ENCODE measurements at regions not wholly inside any gene's neighbourhood (a gene's known extent, or its start where the extent isn't known, plus 50 kb on each side); places are given as distances from the start of the nearest gene placed in this dataset.

DNA sequence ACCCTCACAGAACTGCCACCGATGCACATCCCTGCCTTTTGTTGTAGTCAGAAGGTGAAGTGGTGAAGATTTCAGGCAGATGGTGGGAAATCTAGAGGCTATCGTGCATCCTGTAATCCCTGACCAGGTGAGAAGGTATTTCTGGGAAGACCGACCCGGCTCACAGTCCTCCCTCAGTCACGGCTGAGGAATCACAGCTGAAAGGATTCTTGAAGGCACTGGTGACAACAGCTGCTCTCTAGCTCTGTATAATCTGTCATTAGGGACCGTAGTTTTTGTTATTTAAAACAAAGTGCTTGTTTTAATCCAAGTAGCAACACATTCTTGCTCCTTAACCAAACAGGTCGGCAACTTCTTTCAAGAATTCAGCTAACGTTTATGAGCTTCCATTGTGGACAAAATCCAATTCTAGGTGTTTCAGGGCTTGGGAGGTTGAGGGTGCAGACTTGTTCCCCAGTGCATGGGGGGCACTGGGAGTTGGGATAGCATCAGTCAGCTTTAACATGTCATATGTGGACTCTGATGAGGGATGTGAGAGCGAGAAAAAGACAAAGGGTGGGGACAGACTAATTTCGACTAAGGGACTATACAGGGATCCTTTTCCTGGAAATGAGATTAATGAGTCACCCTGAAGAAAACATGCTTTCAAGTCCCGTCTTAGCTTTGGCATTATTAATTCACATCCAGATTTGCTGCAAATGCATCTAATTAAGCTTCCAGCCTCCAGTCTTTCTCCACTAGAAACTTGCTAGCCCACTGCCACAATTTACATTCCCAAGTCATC lies 141.0 kb upstream of the RASGRP1 start:
- H3K27ac ChIP-seq (ENCODE audit: insufficient read depth, low read depth, low read length) = no peak overlapping the region
- intact Hi-C loops (cut with micrococcal nuclease) (loop anchor here (5.0 to 10.0 kb wide), 3 partner anchors 769 to 1052 kb away; no protein-coding TSS in a partner anchor), dilution Hi-C loops (cut with MboI; ENCODE audit: extremely low pct_ligation_motif_present, low sequenced_read_pairs) (no loop called here)
- H3K4me3 ChIP-seq (replicated peaks in 1 of 3; ENCODE audit: insufficient read depth in 1 of 3, low read depth in 1 of 3, low read length in 3 of 3) = no peak overlapping the region
- POLR2A ChIA-PET = no interaction called here
- no peak overlapping the region for H3K9ac ChIP-seq (replicated peaks; ENCODE audit: extremely low read depth, insufficient read depth, low read length)
- H4K20me1 ChIP-seq (replicated peaks; ENCODE audit: control insufficient read depth, extremely low read depth, insufficient read depth, low read length) = no peaks in the 10 kb centered on the region
- BruUV-seq (replicated peaks) = no TSS peak
- FAIRE-seq (no peak), DNase-seq (ENCODE audit: low read depth, low spot score) (no peak)
- H3K4me2 ChIP-seq (ENCODE audit: insufficient read depth, low read length) = no peak overlapping the region
- H3K9me3 ChIP-seq (replicated peaks; ENCODE audit: control insufficient read depth, insufficient read depth, low read length) = no peaks in the 10 kb centered on the region
- no peaks in the 10 kb centered on the region for H3K79me2 ChIP-seq (ENCODE audit: control insufficient read depth, insufficient read depth, low read length)
- no peaks in the 10 kb centered on the region for H3K9me1 ChIP-seq (replicated peaks; ENCODE audit: control insufficient read depth, extremely low read depth, insufficient read depth, low read length)
- H3K4me1 ChIP-seq (ENCODE audit: control insufficient read depth, extremely low read depth, insufficient read depth, low read length) = peaks cover 10% of the 10 kb centered on the region
- no peak overlapping the region for H2AFZ ChIP-seq (ENCODE audit: low read depth, low read length)
- CTCF ChIA-PET = interaction anchor here (2.7 to 3.4 kb wide), 3 partner anchors 286 to 1052 kb away, joined by 24 to 63 read pairs (median 30); partner anchors contain the start of gene THBS1
- peak; percentile 22 for TF ChIP-seq FOS (IDR thresholded peaks at IDR 0.05; ENCODE audit: borderline replicate concordance, insufficient read depth, low read length)
- no peak for TF ChIP-seq JUN (IDR thresholded peaks at IDR 0.05; ENCODE audit: borderline replicate concordance, insufficient read depth, insufficient read length, low read depth)
- TF ChIP-seq, protein P1, sequence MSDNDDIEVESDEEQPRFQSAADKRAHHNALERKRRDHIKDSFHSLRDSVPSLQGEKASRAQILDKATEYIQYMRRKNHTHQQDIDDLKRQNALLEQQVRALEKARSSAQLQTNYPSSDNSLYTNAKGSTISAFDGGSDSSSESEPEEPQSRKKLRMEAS (IDR thresholded peaks at IDR 0.05; ENCODE audit: insufficient read depth, insufficient read length) = no peak
- no peak for TF ChIP-seq GATA2 (IDR thresholded peaks at IDR 0.05; ENCODE audit: insufficient read depth, insufficient read length, low read depth, low read length)
- TF ChIP-seq MYC (IDR thresholded peaks at IDR 0.05; ENCODE audit: low read depth, low read length) = no peak
- no peaks in the 10 kb centered on the region for H3K36me3 ChIP-seq (ENCODE audit: control insufficient read depth in 2 of 2, extremely low read depth in 1 of 2, insufficient read depth in 2 of 2, low read length in 2 of 2)
- no peaks in the 10 kb centered on the region for H3K27me3 ChIP-seq (ENCODE audit: control insufficient read depth in 2 of 2, insufficient read depth in 2 of 2, low read length in 2 of 2)

DNA sequence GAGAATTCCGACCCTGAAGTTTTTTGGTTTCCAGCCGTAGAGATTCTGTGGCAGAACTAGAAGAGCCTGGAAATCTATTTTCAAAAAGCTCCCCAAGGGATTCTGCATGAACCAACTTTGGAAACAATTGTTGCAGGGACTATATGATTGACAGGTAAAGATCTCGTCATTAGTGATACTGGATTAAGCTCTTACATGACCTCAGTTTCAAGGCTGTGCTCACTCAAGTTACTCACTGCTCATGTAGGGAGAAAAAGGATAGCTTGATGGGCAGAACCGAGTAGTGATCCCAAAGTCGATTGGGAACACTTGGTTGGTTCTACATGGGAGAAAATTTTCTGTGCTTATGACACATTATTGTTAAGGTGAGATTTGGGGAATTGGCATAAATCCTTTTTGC lies 142.3 kb upstream of the RASGRP1 start:
- Histone ChIP-seq H3K4me1 (ENCODE audit: control insufficient read depth, extremely low read depth, insufficient read depth, low read length) (peaks cover 10% of the 10 kb centered on the region), H3K79me2 (ENCODE audit: control insufficient read depth, insufficient read depth, low read length) (no peaks in the 10 kb centered on the region), H3K36me3 (ENCODE audit: control insufficient read depth in 2 of 2, extremely low read depth in 1 of 2, insufficient read depth in 2 of 2, low read length in 2 of 2) (no peaks in the 10 kb centered on the region), H4K20me1 (replicated peaks; ENCODE audit: control insufficient read depth, extremely low read depth, insufficient read depth, low read length) (no peaks in the 10 kb centered on the region), H3K9ac (replicated peaks; ENCODE audit: extremely low read depth, insufficient read depth, low read length) (no peak overlapping the region), H3K27me3 (ENCODE audit: control insufficient read depth in 2 of 2, insufficient read depth in 2 of 2, low read length in 2 of 2) (no peaks in the 10 kb centered on the region), H3K27ac (ENCODE audit: insufficient read depth, low read depth, low read length) (no peak overlapping the region), H2AFZ (ENCODE audit: low read depth, low read length) (no peak overlapping the region), H3K9me3 (replicated peaks; ENCODE audit: control insufficient read depth, insufficient read depth, low read length) (no peaks in the 10 kb centered on the region), H3K4me3 (replicated peaks in 1 of 3; ENCODE audit: insufficient read depth in 1 of 3, low read depth in 1 of 3, low read length in 3 of 3) (no peak overlapping the region), H3K9me1 (replicated peaks; ENCODE audit: control insufficient read depth, extremely low read depth, insufficient read depth, low read length) (no peaks in the 10 kb centered on the region), H3K4me2 (ENCODE audit: insufficient read depth, low read length) (no peak overlapping the region)
- no peak for FAIRE-seq
- POLR2A ChIA-PET = no interaction called here
- TF ChIP-seq, protein P2, sequence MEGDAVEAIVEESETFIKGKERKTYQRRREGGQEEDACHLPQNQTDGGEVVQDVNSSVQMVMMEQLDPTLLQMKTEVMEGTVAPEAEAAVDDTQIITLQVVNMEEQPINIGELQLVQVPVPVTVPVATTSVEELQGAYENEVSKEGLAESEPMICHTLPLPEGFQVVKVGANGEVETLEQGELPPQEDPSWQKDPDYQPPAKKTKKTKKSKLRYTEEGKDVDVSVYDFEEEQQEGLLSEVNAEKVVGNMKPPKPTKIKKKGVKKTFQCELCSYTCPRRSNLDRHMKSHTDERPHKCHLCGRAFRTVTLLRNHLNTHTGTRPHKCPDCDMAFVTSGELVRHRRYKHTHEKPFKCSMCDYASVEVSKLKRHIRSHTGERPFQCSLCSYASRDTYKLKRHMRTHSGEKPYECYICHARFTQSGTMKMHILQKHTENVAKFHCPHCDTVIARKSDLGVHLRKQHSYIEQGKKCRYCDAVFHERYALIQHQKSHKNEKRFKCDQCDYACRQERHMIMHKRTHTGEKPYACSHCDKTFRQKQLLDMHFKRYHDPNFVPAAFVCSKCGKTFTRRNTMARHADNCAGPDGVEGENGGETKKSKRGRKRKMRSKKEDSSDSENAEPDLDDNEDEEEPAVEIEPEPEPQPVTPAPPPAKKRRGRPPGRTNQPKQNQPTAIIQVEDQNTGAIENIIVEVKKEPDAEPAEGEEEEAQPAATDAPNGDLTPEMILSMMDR (IDR thresholded peaks at IDR 0.05; ENCODE audit: extremely low read depth in 1 of 2, insufficient read depth in 1 of 2, low read depth in 1 of 2, low read length in 2 of 2) = no peak
- no peak for TF ChIP-seq POLR2AphosphoS5 (IDR thresholded peaks at IDR 0.05; ENCODE audit: insufficient read depth, low read depth, low read length)
- TF ChIP-seq POLR2A (IDR thresholded peaks at IDR 0.05; ENCODE audit: low read depth, low read length) = no peak
- no peak for TF ChIP-seq GATA2 (IDR thresholded peaks at IDR 0.05; ENCODE audit: insufficient read depth, insufficient read length, low read depth, low read length)
- CTCF ChIA-PET = interaction anchor here (0.7 to 3.4 kb wide), 19 partner anchors 8 to 1051 kb away, joined by 3 to 63 read pairs (median 4); partner anchors contain the start of gene THBS1
- dilution Hi-C loops (cut with MboI; ENCODE audit: extremely low pct_ligation_motif_present, low sequenced_read_pairs) (no loop called here), intact Hi-C loops (cut with micrococcal nuclease) (loop anchor here (5.0 to 10.0 kb wide), 3 partner anchors 768 to 1050 kb away; no protein-coding TSS in a partner anchor)
- no peak for DNase-seq (ENCODE audit: low read depth, low spot score)
- BruUV-seq (replicated peaks) = no TSS peak

All from endothelial cell of umbilical vein (primary cell).